ENCODE measurements at regions not wholly inside any gene's neighbourhood (a gene's known extent, or its start where the extent isn't known, plus 50 kb on each side); places are given as distances from the start of the nearest gene placed in this dataset.
A peak's percentile ranks its signal among the peaks of the same experiment; 100 is the strongest.

GRCh38 chr3:188950832-188951489 lies 220.8 kb upstream of the TPRG1 start:
- DNase-seq = no peak
- Mint-ChIP-seq H3K4me3 (no peak overlapping the region), H3K27ac (no peak overlapping the region), H3K9me3 (no peaks in the 10 kb centered on the region), H3K36me3 (ENCODE audit: low read depth) (no peaks in the 10 kb centered on the region), H3K27me3 (ENCODE audit: low read depth, poor library complexity) (peaks cover 2% of the 10 kb centered on the region), H3K4me1 (peaks cover 53% of the 10 kb centered on the region)
- TF ChIP-seq CTCF (IDR thresholded peaks at IDR 0.05) = no peak

- no peak overlapping the region for H3K4me3 Mint-ChIP-seq
Measured at GRCh38 chr3:188951734-188952133, 220.0 kb upstream of the TPRG1 start.

GRCh38 chr3:188954590-188955208 lies 217.1 kb upstream of the TPRG1 start:
- no peaks in the 10 kb centered on the region for H3K9me3 Mint-ChIP-seq
- peaks cover 2% of the 10 kb centered on the region for H3K27me3 Mint-ChIP-seq (ENCODE audit: low read depth, poor library complexity)
- TF ChIP-seq CTCF (IDR thresholded peaks at IDR 0.05) = peak; percentile 97
- H3K4me3 Mint-ChIP-seq = no peak overlapping the region
- H3K36me3 Mint-ChIP-seq (ENCODE audit: low read depth) = no peaks in the 10 kb centered on the region
- no peak overlapping the region for H3K27ac Mint-ChIP-seq
- DNase-seq = peak; percentile 87
- peaks cover 24% of the 10 kb centered on the region for H3K4me1 Mint-ChIP-seq

More at GRCh38 chr3:188951734-188952133, 220.0 kb upstream of the TPRG1 start:
- Mint-ChIP-seq H3K36me3 (ENCODE audit: low read depth) (no peaks in the 10 kb centered on the region), H3K9me3 (no peaks in the 10 kb centered on the region), H3K4me1 (peaks cover 48% of the 10 kb centered on the region), H3K27ac (no peak overlapping the region), H3K27me3 (ENCODE audit: low read depth, poor library complexity) (peaks cover 2% of the 10 kb centered on the region)
- TF ChIP-seq CTCF (IDR thresholded peaks at IDR 0.05) = no peak
- DNase-seq = no peak

GRCh38 chr3:188955919-188956318 lies 215.9 kb upstream of the TPRG1 start:
- no peak for DNase-seq
- H3K4me1 Mint-ChIP-seq = peaks cover 14% of the 10 kb centered on the region
- H3K4me3 Mint-ChIP-seq = no peak overlapping the region
- H3K36me3 Mint-ChIP-seq (ENCODE audit: low read depth) = no peaks in the 10 kb centered on the region
- TF ChIP-seq CTCF (IDR thresholded peaks at IDR 0.05) = no peak
- H3K27me3 Mint-ChIP-seq (ENCODE audit: low read depth, poor library complexity) = peaks cover under 1% of the 10 kb centered on the region
- H3K9me3 Mint-ChIP-seq = no peaks in the 10 kb centered on the region
- no peak overlapping the region for H3K27ac Mint-ChIP-seq

GRCh38 chr3:188956839-188957489 lies 214.8 kb upstream of the TPRG1 start:
- Mint-ChIP-seq H3K27ac (no peak overlapping the region), H3K9me3 (no peaks in the 10 kb centered on the region), H3K4me1 (peaks cover 5% of the 10 kb centered on the region), H3K36me3 (ENCODE audit: low read depth) (no peaks in the 10 kb centered on the region), H3K27me3 (ENCODE audit: low read depth, poor library complexity) (peaks cover 3% of the 10 kb centered on the region), H3K4me3 (no peak overlapping the region)
- no peak for DNase-seq
- TF ChIP-seq CTCF (IDR thresholded peaks at IDR 0.05) = peak; percentile 79
